Gastroesophageal sphincter (tissue), 4 donors: ENCODE measurements at regions not wholly inside any gene's neighbourhood (a gene's known extent, or its start where the extent isn't known, plus 50 kb on each side); places are given as distances from the start of the nearest gene placed in this dataset.

Experiments used
- ATAC-seq: fragments of 150-250 bp; one replicate; pipeline ENCODE4 v1.9.1; 2016; ENCODE audit warnings: mild to moderate bottlenecking, moderate library complexity
- H3K27ac ChIP-seq, 4 donors: fragments of 200-600 bp; sonication (generic) in 3 of 4; 1 replicate in 3 of 4; 2 replicates in 1 of 4; pipeline ENCODE4 v1.5.1; 2016 to 2019
- H3K27me3 ChIP-seq: fragments of 200-600 bp; sonication (generic); one replicate; pipeline ENCODE4 v1.5.1; 2019
- H3K36me3 ChIP-seq, 2 donors: fragments of 200-600 bp; sonication (generic); one replicate each; pipeline ENCODE4 v1.5.1; 2019; ENCODE audit warnings: control low read depth in 1 of 2
- H3K4me1 ChIP-seq, 3 donors: fragments of 200-600 bp; sonication (generic); 1 replicate in 2 of 3; 2 replicates in 1 of 3; pipeline ENCODE4 v1.5.1; 2016 to 2019; ENCODE audit warnings: control low read depth in 2 of 3
- H3K4me3 ChIP-seq, 2 donors: fragments of 200-600 bp; sonication (generic); one replicate each; pipeline ENCODE4 v1.5.1; 2019; ENCODE audit warnings: mild to moderate bottlenecking in 1 of 2, moderate library complexity in 1 of 2
- H3K9me3 ChIP-seq, 3 donors: fragments of 200-600 bp; sonication (generic); one replicate each; pipeline ENCODE4 v1.5.1; 2017 to 2019; ENCODE audit warnings: control low read depth in 2 of 3
- CTCF ChIP-seq, 4 experiments: fragments of 200-600 bp in 2 of 4; fragments of 450-650 bp in 2 of 4; sonication (generic) in 1 of 4; IDR thresholded peaks; one replicate each; pipeline ENCODE4 v1.5.1; 2017 to 2019; ENCODE audit warnings: antibody characterized with exemption in 4 of 4, mild to moderate bottlenecking in 2 of 4, moderate library complexity in 2 of 4
- EP300 ChIP-seq: sonication (generic); formaldehyde crosslinking; IDR thresholded peaks from one replicate; pipeline ENCODE4 v1.6.1; 2017; ENCODE audit warnings: antibody characterized with exemption, mild to moderate bottlenecking
- POLR2A ChIP-seq, 2 donors: fragments of 450-650 bp; IDR thresholded peaks; one replicate each; pipeline ENCODE4 v1.6.1; 2017; ENCODE audit warnings: antibody characterized with exemption in 2 of 2, mild to moderate bottlenecking in 2 of 2, moderate library complexity in 1 of 2
- POLR2AphosphoS5 ChIP-seq: sonication (generic); formaldehyde crosslinking; IDR thresholded peaks from one replicate; pipeline ENCODE4 v1.6.1; 2017; ENCODE audit warnings: antibody characterized with exemption
- WGBS, 2 donors: methylation state at CpG; one replicate each; pipeline ENCODE4 v1.1.5; 2018; ENCODE audit warnings: low coverage in 1 of 2; 5-methylcytosine and 5-hydroxymethylcytosine counted together

GRCh38 chr22:27212617-27213177, 555.3 kb downstream of the MIAT start:
- Histone ChIP-seq H3K36me3 (no peaks in the 10 kb centered on the region), H3K27ac (peak overlapping the region; percentile 60 to 83 (median 82)), H3K27me3 (no peaks in the 10 kb centered on the region), H3K9me3 (peaks cover 0 to 9% (median 0%) of the 10 kb centered on the region in 3 donors), H3K4me3 (no peak overlapping the region), H3K4me1 (peaks cover 0 to 47% (median 15%) of the 10 kb centered on the region in 3 donors)
- TF ChIP-seq POLR2AphosphoS5 (peak; percentile 98), EP300 (no peak), POLR2A (IDR thresholded peaks at IDR 0.05) (no peak), CTCF (IDR thresholded peaks at IDR 0.05) (no peak)
- WGBS, 2 donors, result 4 to 5% methylated on average over 4 to 9 of the region's 14 CpGs
- ATAC-seq, result peak; percentile 86

- H3K4me1 ChIP-seq, result peaks cover 0 to 47% (median 15%) of the 10 kb centered on the region in 3 donors
- no peak for ATAC-seq
- 20% methylated on average over 1 of the region's 4 CpGs; no CpG with 5 or more reads in 1 of the 2 donors for WGBS, 2 donors
- no peak overlapping the region for H3K4me3 ChIP-seq
- H3K36me3 ChIP-seq, result no peaks in the 10 kb centered on the region
- H3K27ac ChIP-seq, result peak overlapping the region; percentile 60 to 83 (median 82)
- TF ChIP-seq CTCF (IDR thresholded peaks at IDR 0.05), result no peak
- H3K27me3 ChIP-seq, result no peaks in the 10 kb centered on the region
- peaks cover 0 to 9% (median 0%) of the 10 kb centered on the region in 3 donors for H3K9me3 ChIP-seq
Observed at GRCh38 chr22:27213294-27213693, 555.9 kb downstream of the MIAT start.

GRCh38 chr22:27213766-27214581, 556.6 kb downstream of the MIAT start:
- WGBS, 2 donors, result 67 to 80% methylated on average over 4 to 17 of the region's 17 CpGs
- peaks cover 0 to 50% (median 15%) of the 10 kb centered on the region in 3 donors for H3K4me1 ChIP-seq
- H3K36me3 ChIP-seq, result no peaks in the 10 kb centered on the region
- TF ChIP-seq POLR2A (IDR thresholded peaks at IDR 0.05), result no peak
- TF ChIP-seq POLR2AphosphoS5, result peak; percentile 52
- TF ChIP-seq EP300, result no peak
- TF ChIP-seq CTCF (IDR thresholded peaks at IDR 0.05), result no peak
- no peak overlapping the region for H3K4me3 ChIP-seq
- peaks cover 0 to 9% (median 0%) of the 10 kb centered on the region in 3 donors for H3K9me3 ChIP-seq
- H3K27me3 ChIP-seq, result no peaks in the 10 kb centered on the region
- peak overlapping the region; percentile 60 to 83 (median 82) for H3K27ac ChIP-seq
- ATAC-seq, result peak; percentile 67

- Histone ChIP-seq H3K4me1 (peaks cover 0 to 53% (median 15%) of the 10 kb centered on the region in 3 donors), H3K27me3 (no peaks in the 10 kb centered on the region), H3K36me3 (no peaks in the 10 kb centered on the region), H3K9me3 (peaks cover 0 to 9% (median 0%) of the 10 kb centered on the region in 3 donors), H3K27ac (peak overlapping the region; percentile 17 to 82 (median 80)), H3K4me3 (no peak overlapping the region)
- TF ChIP-seq EP300, result no peak
- no peak for TF ChIP-seq CTCF (IDR thresholded peaks at IDR 0.05)
- no peak for TF ChIP-seq POLR2A (IDR thresholded peaks at IDR 0.05)
- TF ChIP-seq POLR2AphosphoS5, result no peak
- 77% methylated on average over 2 of the region's 6 CpGs; no CpG with 5 or more reads in 1 of the 2 donors for WGBS, 2 donors
- no peak for ATAC-seq
Observed at GRCh38 chr22:27214691-27215090, 557.3 kb downstream of the MIAT start.
